GM23248 (cell line): ENCODE measurements at regions not wholly inside any gene's neighbourhood (a gene's known extent, or its start where the extent isn't known, plus 50 kb on each side); places are given as distances from the start of the nearest gene placed in this dataset.
"Not testable (repeated sequence)": the region's sequence is repeated elsewhere in the genome, so short reads cannot be mapped to it uniquely, and the experiment has no call there.

Source experiments
- EZH2 ChIP-seq: fragments of 200-600 bp; sonication (generic); IDR thresholded peaks from 2 replicates; pipeline ENCODE4 v1.6.1; 2018; ENCODE audit warnings: antibody characterized with exemption, mild to moderate bottlenecking; ENCODE audit not compliant: insufficient read depth, poor library complexity, severe bottlenecking
- EZH2phosphoT487 ChIP-seq: fragments of 200-600 bp; sonication (generic); IDR thresholded peaks from 2 replicates; pipeline ENCODE4 v1.6.1; 2018; ENCODE audit warnings: antibody characterized with exemption, moderate library complexity, mild to moderate bottlenecking, low read depth; ENCODE audit not compliant: insufficient read depth

DNA sequence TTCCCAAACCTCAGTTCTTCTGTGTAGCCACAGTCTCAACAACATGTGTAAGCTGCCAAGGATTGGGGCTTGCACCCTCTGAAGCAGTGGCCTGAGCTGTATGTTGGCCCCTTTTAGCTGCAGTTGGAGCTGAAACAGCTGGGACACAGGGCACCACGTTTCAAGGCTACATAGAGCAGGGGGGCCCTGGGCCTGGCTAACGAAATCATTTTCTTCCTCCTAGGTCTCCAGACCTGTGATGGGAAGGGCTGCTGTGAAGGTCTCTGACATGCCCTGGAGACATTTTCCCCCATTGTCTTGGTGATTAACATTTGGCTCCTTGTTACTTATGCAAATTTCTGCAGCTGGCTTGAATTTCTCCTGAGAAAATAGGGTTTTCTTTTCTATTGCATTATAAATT is 112.6 kb downstream of the PDHA2 start:
- not testable (repeated sequence) for TF ChIP-seq EZH2, EZH2phosphoT487
